HFFc6 (cell line): ENCODE measurements at regions not wholly inside any gene's neighbourhood (a gene's known extent, or its start where the extent isn't known, plus 50 kb on each side); places are given as distances from the start of the nearest gene placed in this dataset.

Source experiments
- DNase-seq: peaks from one replicate; pipeline ENCODE4 v3.0.0-alpha.2; 2018
- H3K27ac Mint-ChIP-seq: 2 replicates; pipeline ENCODE4 v1.8.0; 2020; ENCODE audit warnings: mild to moderate bottlenecking, mixed read lengths
- H3K27me3 Mint-ChIP-seq: 2 replicates; pipeline ENCODE4 v1.8.0; 2021; ENCODE audit warnings: mild to moderate bottlenecking, moderate library complexity, mixed read lengths; ENCODE audit not compliant: insufficient read depth
- H3K36me3 Mint-ChIP-seq: 2 replicates; pipeline ENCODE4 v1.8.0; 2021; ENCODE audit warnings: low read depth, mixed read lengths
- H3K4me1 Mint-ChIP-seq: 2 replicates; pipeline ENCODE4 v1.8.0; 2020; ENCODE audit warnings: low read depth, mixed read lengths
- H3K4me3 Mint-ChIP-seq: 2 replicates; pipeline ENCODE4 v1.8.0; 2020; ENCODE audit warnings: mild to moderate bottlenecking, moderate library complexity, mixed read lengths
- H3K9me3 Mint-ChIP-seq: 2 replicates; pipeline ENCODE4 v1.8.0; 2020; ENCODE audit warnings: mild to moderate bottlenecking, mixed read lengths
- CTCF ChIP-seq: fragments of 200-600 bp; sonication (generic); IDR thresholded peaks from 2 replicates; pipeline ENCODE4 v1.5.0; 2021; ENCODE audit warnings: antibody characterized with exemption, mild to moderate bottlenecking

GRCh38 chr1:187773168-187773567 lies 944.4 kb downstream of the PLA2G4A start:
- no peak overlapping the region for H3K4me3 Mint-ChIP-seq
- no peaks in the 10 kb centered on the region for H3K4me1 Mint-ChIP-seq
- no peaks in the 10 kb centered on the region; the same call in none of the 2 replicates for H3K27me3 Mint-ChIP-seq
- no peak for DNase-seq
- H3K27ac Mint-ChIP-seq: no peak overlapping the region
- H3K9me3 Mint-ChIP-seq: peaks cover 3% of the 10 kb centered on the region; the same call in 1 of the 2 replicates
- H3K36me3 Mint-ChIP-seq: no peaks in the 10 kb centered on the region
- no peak for TF ChIP-seq CTCF

DNA sequence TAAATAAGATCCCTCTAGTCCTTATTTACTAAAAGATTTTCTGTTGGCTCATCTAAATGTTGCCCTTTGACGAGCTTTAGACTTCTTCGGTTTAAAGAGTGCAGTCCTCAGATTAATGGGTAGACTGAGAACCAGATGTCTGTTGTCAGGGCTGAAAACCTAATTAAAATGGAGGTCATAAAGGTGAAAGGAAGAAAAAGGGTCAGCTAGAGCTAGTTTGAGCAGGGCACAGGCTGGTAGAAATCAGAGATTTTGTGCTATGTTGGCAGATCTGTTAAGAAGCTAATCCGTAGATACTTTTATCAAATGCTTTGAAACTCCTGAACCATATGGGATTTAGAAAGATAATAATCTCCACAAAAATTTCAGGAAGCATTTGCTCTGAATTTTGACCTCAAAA lies 959.0 kb downstream of the PLA2G4A start:
- Mint-ChIP-seq H3K27ac (no peak overlapping the region), H3K36me3 (no peaks in the 10 kb centered on the region), H3K9me3 (peaks cover 5% of the 10 kb centered on the region; the same call in 1 of the 2 replicates), H3K27me3 (no peaks in the 10 kb centered on the region), H3K4me3 (no peak overlapping the region), H3K4me1 (no peaks in the 10 kb centered on the region)
- no peak for TF ChIP-seq CTCF
- no peak for DNase-seq

DNA sequence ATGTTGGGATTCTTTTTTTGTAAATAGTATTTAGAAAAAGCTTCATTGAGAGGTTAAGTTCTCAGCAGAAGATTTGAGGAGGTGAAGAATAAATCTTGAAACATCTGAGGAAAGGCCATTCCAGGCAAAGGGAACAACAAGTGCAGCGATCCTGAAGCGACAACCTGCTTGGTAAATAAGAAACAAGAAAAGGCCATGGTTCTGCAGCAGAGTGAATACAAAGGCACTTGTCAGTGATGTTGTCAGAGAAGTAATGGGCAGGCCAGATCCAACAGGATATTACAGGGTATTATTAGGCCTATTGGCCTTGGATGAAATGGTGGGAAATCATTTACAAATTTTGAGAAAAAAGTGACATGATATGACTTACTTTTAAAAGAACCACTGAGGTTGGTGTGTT lies 960.0 kb downstream of the PLA2G4A start:
- H3K9me3 Mint-ChIP-seq: peaks cover 4% of the 10 kb centered on the region; the same call in 1 of the 2 replicates
- no peak for TF ChIP-seq CTCF
- no peak for DNase-seq
- H3K4me3 Mint-ChIP-seq: no peak overlapping the region
- no peaks in the 10 kb centered on the region for H3K27me3 Mint-ChIP-seq
- no peak overlapping the region for H3K27ac Mint-ChIP-seq
- no peaks in the 10 kb centered on the region for H3K4me1 Mint-ChIP-seq
- H3K36me3 Mint-ChIP-seq: no peaks in the 10 kb centered on the region

DNA sequence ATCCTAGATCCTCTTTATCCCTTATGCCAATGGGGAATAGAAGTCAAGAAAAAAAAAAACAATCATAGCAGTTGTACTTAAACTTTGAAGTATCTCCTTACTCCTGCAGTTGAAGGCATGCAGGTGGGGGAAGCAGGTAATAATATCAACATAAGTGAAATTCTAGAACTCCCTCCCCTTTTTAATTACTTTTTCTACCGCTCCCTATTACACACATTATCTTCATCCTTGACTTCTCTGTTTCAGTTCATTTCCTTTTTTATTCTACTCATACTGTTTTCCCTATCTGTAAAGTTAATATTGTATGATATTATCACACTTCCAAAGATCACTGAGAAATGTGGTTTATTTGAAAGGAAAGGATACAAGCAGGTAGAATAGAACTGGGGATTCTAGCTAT lies 962.0 kb downstream of the PLA2G4A start:
- Mint-ChIP-seq H3K27me3 (no peaks in the 10 kb centered on the region), H3K4me1 (no peaks in the 10 kb centered on the region), H3K36me3 (no peaks in the 10 kb centered on the region), H3K9me3 (no peaks in the 10 kb centered on the region; the same call in 1 of the 2 replicates), H3K27ac (no peak overlapping the region), H3K4me3 (no peak overlapping the region)
- no peak for DNase-seq
- TF ChIP-seq CTCF: no peak

- Mint-ChIP-seq H3K27ac (no peak overlapping the region), H3K4me3 (no peak overlapping the region), H3K36me3 (no peaks in the 10 kb centered on the region), H3K27me3 (no peaks in the 10 kb centered on the region), H3K4me1 (no peaks in the 10 kb centered on the region), H3K9me3 (no peaks in the 10 kb centered on the region; the same call in 1 of the 2 replicates)
- no peak for DNase-seq
- no peak for TF ChIP-seq CTCF
Measured at GRCh38 chr1:187794561-187794960, 965.8 kb downstream of the PLA2G4A start.

GRCh38 chr1:187809549-187809948 lies 980.8 kb downstream of the PLA2G4A start:
- H3K9me3 Mint-ChIP-seq: peaks cover 8% of the 10 kb centered on the region; the same call in 1 of the 2 replicates
- no peak for DNase-seq
- H3K36me3 Mint-ChIP-seq: no peaks in the 10 kb centered on the region
- H3K27me3 Mint-ChIP-seq: no peaks in the 10 kb centered on the region
- TF ChIP-seq CTCF: no peak
- H3K4me1 Mint-ChIP-seq: no peaks in the 10 kb centered on the region
- no peak overlapping the region for H3K4me3 Mint-ChIP-seq
- no peak overlapping the region for H3K27ac Mint-ChIP-seq
